Head of caudate nucleus (tissue), 42 donors: ENCODE measurements at regions not wholly inside any gene's neighbourhood (a gene's known extent, or its start where the extent isn't known, plus 50 kb on each side); places are given as distances from the start of the nearest gene placed in this dataset.
A peak's percentile ranks its signal among the peaks of the same experiment; 100 is the strongest.

Experiments used
- DNase-seq, 42 donors: peaks; one replicate each; pipeline versions ENCODE4 v3.0.0 to v3.0.0-alpha.2; 2020 to 2021; ENCODE audit warnings: mixed read lengths in 7 of 42
- intact Hi-C: fragments of 100-400 bp; cut with DNase I; formaldehyde crosslinking; loops from one replicate; pipeline ENCODE4 v1.15.0; 2022

GRCh38 chr3:35946121-35946853, 307.0 kb downstream of the ARPP21 start:
- no peak for DNase-seq
- intact Hi-C loops, result no loop called here

GRCh38 chr3:35946854-35947515, 307.7 kb downstream of the ARPP21 start:
- peak in 1 of 42 donors; percentile 45 for DNase-seq
- intact Hi-C loops, result no loop called here

- intact Hi-C loops, result no loop called here
- DNase-seq, result no peak
These were observed 310.7 kb downstream of the ARPP21 start for GRCh38 chr3:35950021-35950420.

GRCh38 chr3:35954413-35954812, 315.1 kb downstream of the ARPP21 start:
- DNase-seq, result no peak
- intact Hi-C loops, result no loop called here

- intact Hi-C loops, result loop anchor here (5.0 kb wide), 1 partner anchor 736 kb away; no protein-coding TSS in a partner anchor
These were observed 326.6 kb downstream of the ARPP21 start for GRCh38 chr3:35965908-35966307.

GRCh38 chr3:35966629-35967464, 327.5 kb downstream of the ARPP21 start:
- DNase-seq, result no peak
- intact Hi-C loops, result loop anchor here (5.0 kb wide), 1 partner anchor 735 kb away; no protein-coding TSS in a partner anchor

More at GRCh38 chr3:35965908-35966307, 326.6 kb downstream of the ARPP21 start:
- peak in 15 of 42 donors; percentile 10 to 68 (median 41) for DNase-seq

GRCh38 chr3:35968043-35968622, 328.8 kb downstream of the ARPP21 start:
- intact Hi-C loops, result loop anchor here (5.0 kb wide), 1 partner anchor 734 kb away; no protein-coding TSS in a partner anchor
- DNase-seq, result no peak

- DNase-seq, result no peak
- intact Hi-C loops, result loop anchor here (5.0 kb wide), 1 partner anchor 733 kb away; no protein-coding TSS in a partner anchor
These were observed 330.1 kb downstream of the ARPP21 start for GRCh38 chr3:35969406-35969805.

- DNase-seq, result no peak
- intact Hi-C loops, result no loop called here
These were observed 331.5 kb downstream of the ARPP21 start for GRCh38 chr3:35970793-35971192.

GRCh38 chr3:35971686-35972085, 332.4 kb downstream of the ARPP21 start:
- no peak for DNase-seq
- intact Hi-C loops, result no loop called here

- intact Hi-C loops, result no loop called here
- DNase-seq, result no peak
These were observed 335.5 kb downstream of the ARPP21 start for GRCh38 chr3:35974872-35975271.

GRCh38 chr3:35986161-35986560, 346.8 kb downstream of the ARPP21 start:
- DNase-seq, result no peak
- intact Hi-C loops, result no loop called here

GRCh38 chr3:35987386-35987785, 348.1 kb downstream of the ARPP21 start:
- intact Hi-C loops, result no loop called here
- DNase-seq, result no peak

GRCh38 chr3:35992041-35992440, 352.7 kb downstream of the ARPP21 start:
- no peak for DNase-seq
- intact Hi-C loops, result no loop called here

GRCh38 chr3:36011791-36012190, 368.5 kb upstream of the STAC start:
- DNase-seq, result no peak
- intact Hi-C loops, result no loop called here

- intact Hi-C loops, result no loop called here
- no peak for DNase-seq
These were observed 366.9 kb upstream of the STAC start for GRCh38 chr3:36013425-36013824.

GRCh38 chr3:36025232-36025631, 355.1 kb upstream of the STAC start:
- intact Hi-C loops, result no loop called here
- DNase-seq, result no peak

- intact Hi-C loops, result no loop called here
- DNase-seq, result peak in 5 of 42 donors; percentile 2 to 13 (median 10)
These were observed 347.9 kb upstream of the STAC start for GRCh38 chr3:36032180-36033047.
